ENCODE measurements at regions not wholly inside any gene's neighbourhood (a gene's known extent, or its start where the extent isn't known, plus 50 kb on each side); places are given as distances from the start of the nearest gene placed in this dataset.

GRCh38 chr6:23415819-23416427, 710.1 kb upstream of the NRSN1 start:
- H3K4me3 ChIP-seq: no peak overlapping the region
- 44% methylated on average over 5 of the region's 5 CpGs for WGBS (ENCODE audit: missing lambda C conversion rate)
- no peak overlapping the region for H3K27ac ChIP-seq
- POLR2A ChIA-PET: no interaction called here
- no peak for ATAC-seq
- CTCF ChIA-PET: no interaction called here
- no peak for FAIRE-seq
- TF ChIP-seq EP300 (IDR thresholded peaks at IDR 0.05) (no peak), EHF (CRISPR knock-in tag; IDR thresholded peaks at IDR 0.05) (no peak), RNF2 (IDR thresholded peaks at IDR 0.05; ENCODE audit: borderline replicate concordance, low read depth) (no peak), MAX (IDR thresholded peaks at IDR 0.05) (no peak), PHF8 (IDR thresholded peaks at IDR 0.05; ENCODE audit: borderline replicate concordance, low read depth) (no peak), HOXB13 (CRISPR knock-in tag; IDR thresholded peaks at IDR 0.05; ENCODE audit: low read depth) (no peak), FOSB (CRISPR knock-in tag; IDR thresholded peaks at IDR 0.05) (no peak), CHD2 (IDR thresholded peaks at IDR 0.05; ENCODE audit: low read length, partially characterized antibody) (no peak), ZSCAN20 (CRISPR knock-in tag; IDR thresholded peaks at IDR 0.05) (no peak), CHD4 (IDR thresholded peaks at IDR 0.05; ENCODE audit: borderline replicate concordance) (no peak), CTCF (IDR thresholded peaks at IDR 0.05) (no peak), REST (IDR thresholded peaks at IDR 0.05) (no peak), RAD21 (conservative IDR thresholded peaks at IDR 0.05 in 1 of 2, IDR thresholded peaks at IDR 0.05 in 1 of 2) (no peak), CBX2 (IDR thresholded peaks at IDR 0.05; ENCODE audit: borderline replicate concordance, low read depth) (no peak)
- H3K9me3 ChIP-seq: no peaks in the 10 kb centered on the region
- no peak for DNase-seq (ENCODE audit: low read depth in 1 of 2, low spot score in 1 of 2)
- H3K4me1 ChIP-seq: no peaks in the 10 kb centered on the region
- H3K4me2 ChIP-seq: no peak overlapping the region

GRCh38 chr6:23417133-23417532, 708.9 kb upstream of the NRSN1 start:
- no peak for FAIRE-seq
- no peak overlapping the region for H3K4me2 ChIP-seq
- no peak overlapping the region for H3K4me3 ChIP-seq
- ChIA-PET CTCF (no interaction called here), POLR2A (no interaction called here)
- no peaks in the 10 kb centered on the region for H3K9me3 ChIP-seq
- no peak for DNase-seq (ENCODE audit: low read depth in 1 of 2, low spot score in 1 of 2)
- TF ChIP-seq GATA3 (IDR thresholded peaks at IDR 0.05; ENCODE audit: borderline replicate concordance) (no peak), HES2 (IDR thresholded peaks at IDR 0.05) (no peak), RNF2 (IDR thresholded peaks at IDR 0.05; ENCODE audit: borderline replicate concordance, low read depth) (no peak), BCL3 (IDR thresholded peaks at IDR 0.05) (no peak), MAZ (IDR thresholded peaks at IDR 0.05; ENCODE audit: borderline replicate concordance, low read depth, low read length) (no peak)
- no peak overlapping the region for H3K27ac ChIP-seq
- WGBS (ENCODE audit: missing lambda C conversion rate): 53% methylated on average over 9 of the region's 9 CpGs
- no peak for ATAC-seq
- no peaks in the 10 kb centered on the region for H3K4me1 ChIP-seq

All from A549 (cell line).